ENCODE measurements at regions not wholly inside any gene's neighbourhood (a gene's known extent, or its start where the extent isn't known, plus 50 kb on each side); places are given as distances from the start of the nearest gene placed in this dataset.
"Not testable (repeated sequence)": the region's sequence is repeated elsewhere in the genome, so short reads cannot be mapped to it uniquely, and the experiment has no call there.

GRCh38 chr14:43855556-43855955 lies 651.5 kb downstream of the FSCB start:
- DNase-seq (ENCODE audit: low spot score): no peak

GRCh38 chr14:43853541-43853940 lies 653.5 kb downstream of the FSCB start:
- no peak for DNase-seq (ENCODE audit: low spot score)

- DNase-seq (ENCODE audit: low spot score): no peak
These were observed 703.9 kb downstream of the FSCB start for GRCh38 chr14:43803076-43803689.

- DNase-seq (ENCODE audit: low spot score): no peak
These were observed 711.4 kb downstream of the FSCB start for GRCh38 chr14:43795600-43796228.

GRCh38 chr14:43793579-43793978 lies 713.5 kb downstream of the FSCB start:
- DNase-seq (ENCODE audit: low spot score): no peak

GRCh38 chr14:43792980-43793379 lies 714.1 kb downstream of the FSCB start:
- DNase-seq (ENCODE audit: low spot score): no peak

- DNase-seq (ENCODE audit: low spot score): no peak
These were observed 716.4 kb downstream of the FSCB start for GRCh38 chr14:43790681-43791080.

GRCh38 chr14:43789458-43789857 lies 717.6 kb downstream of the FSCB start:
- DNase-seq (ENCODE audit: low spot score): no peak

GRCh38 chr14:43786066-43786762 lies 720.9 kb downstream of the FSCB start:
- no peak for DNase-seq (ENCODE audit: low spot score)

- DNase-seq (ENCODE audit: low spot score): not testable (repeated sequence)
These were observed 722.7 kb downstream of the FSCB start for GRCh38 chr14:43784432-43784831.

- no peak for DNase-seq (ENCODE audit: low spot score)
These were observed 728.0 kb downstream of the FSCB start for GRCh38 chr14:43778937-43779639.

GRCh38 chr14:43778570-43778936 lies 728.5 kb downstream of the FSCB start:
- no peak for DNase-seq (ENCODE audit: low spot score)

GRCh38 chr14:43765474-43765873 lies 741.6 kb downstream of the FSCB start:
- no peak for DNase-seq (ENCODE audit: low spot score)

- DNase-seq (ENCODE audit: low spot score): no peak
These were observed 742.6 kb downstream of the FSCB start for GRCh38 chr14:43764433-43764832.

- DNase-seq (ENCODE audit: low spot score): no peak
These were observed 751.4 kb downstream of the FSCB start for GRCh38 chr14:43755707-43756106.

- no peak for DNase-seq (ENCODE audit: low spot score)
These were observed 752.2 kb downstream of the FSCB start for GRCh38 chr14:43754838-43755237.

GRCh38 chr14:43745746-43746145 lies 761.3 kb downstream of the FSCB start:
- no peak for DNase-seq (ENCODE audit: low spot score)

- DNase-seq (ENCODE audit: low spot score): no peak
These were observed 771.2 kb downstream of the FSCB start for GRCh38 chr14:43735932-43736331.

GRCh38 chr14:43729143-43729542 lies 777.9 kb downstream of the FSCB start:
- DNase-seq (ENCODE audit: low spot score): no peak

GRCh38 chr14:43706900-43707299 lies 800.2 kb downstream of the FSCB start:
- DNase-seq (ENCODE audit: low spot score): no peak

GRCh38 chr14:43698561-43699284 lies 808.4 kb downstream of the FSCB start:
- DNase-seq (ENCODE audit: low spot score): not testable (repeated sequence)

GRCh38 chr14:43697003-43697402 lies 810.1 kb downstream of the FSCB start:
- no peak for DNase-seq (ENCODE audit: low spot score)

Measured in GM03348 (cell line).